Stimulated activated CD8-positive, alpha-beta memory T cell treated with anti-CD3 and anti-CD28 coated beads, Interleukin-7, amount 100 ng/mL, for 48 hours (primary cell): ENCODE measurements at regions not wholly inside any gene's neighbourhood (a gene's known extent, or its start where the extent isn't known, plus 50 kb on each side); places are given as distances from the start of the nearest gene placed in this dataset.

ENCODE experiments used
- DNase-seq, 2 donors: peaks; one replicate each; pipeline ENCODE4 v3.0.0-alpha.2; 2020; ENCODE audit warnings: low read depth in 1 of 2; ENCODE audit errors: extremely low read depth in 1 of 2

DNA sequence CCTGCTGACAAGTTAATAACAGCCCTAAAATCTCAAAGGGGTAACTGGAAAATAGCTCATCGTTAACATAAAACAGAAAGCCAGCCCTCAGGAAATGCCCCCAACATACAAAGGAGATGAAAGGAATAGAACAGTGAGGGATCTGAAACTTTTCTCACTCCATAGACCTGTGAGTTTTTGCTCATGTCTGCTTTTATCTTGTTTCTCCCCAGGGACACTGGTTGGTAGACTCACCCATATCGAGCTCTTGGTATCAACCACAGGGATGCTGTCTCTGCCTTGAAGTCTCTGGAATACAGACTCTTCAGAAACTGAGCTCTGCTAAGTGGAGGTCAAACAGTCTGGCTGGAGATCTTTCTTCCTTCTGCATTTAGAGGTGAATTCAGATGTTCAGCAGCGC is 77.4 kb upstream of the CAMK1G start:
- no peak for DNase-seq

DNA sequence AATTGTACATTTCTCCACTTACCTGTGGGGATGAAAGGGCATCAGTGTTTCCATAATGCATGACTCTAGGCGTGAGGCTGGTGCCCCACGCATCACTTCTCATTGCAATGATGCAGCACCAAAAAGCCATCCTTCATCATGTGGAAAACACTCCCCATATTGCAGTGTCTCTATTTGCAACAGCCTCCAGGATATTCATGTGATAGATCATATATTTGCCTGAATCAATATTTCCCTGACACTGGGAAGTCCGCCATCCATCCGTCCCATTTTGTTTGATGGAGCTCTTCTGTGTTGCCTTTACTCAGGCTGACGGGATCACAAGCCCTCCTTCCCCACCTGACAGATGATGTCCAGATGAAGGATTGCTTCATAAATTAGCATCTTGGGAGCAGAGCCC is 74.5 kb upstream of the CAMK1G start:
- no peak for DNase-seq

DNA sequence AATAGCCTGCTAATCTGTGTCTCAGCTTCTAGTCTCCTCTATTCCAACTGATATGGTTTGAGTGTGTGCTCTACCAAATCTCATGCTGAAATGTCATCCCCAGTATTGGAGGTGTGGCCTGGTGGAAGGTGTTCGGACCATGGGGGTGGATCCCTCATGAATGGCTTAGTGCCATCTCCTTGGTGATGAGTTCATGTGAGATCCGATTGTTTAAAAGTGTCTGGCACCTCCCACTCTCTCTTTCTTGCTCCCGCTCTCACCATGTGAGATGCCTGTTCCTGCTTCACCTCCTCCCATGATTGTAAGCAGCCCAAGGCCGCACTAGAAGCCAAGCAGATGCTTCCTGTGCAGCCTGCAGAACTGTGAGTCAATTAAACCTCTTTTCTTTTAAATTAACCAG is 73.5 kb upstream of the CAMK1G start:
- DNase-seq: no peak

DNA sequence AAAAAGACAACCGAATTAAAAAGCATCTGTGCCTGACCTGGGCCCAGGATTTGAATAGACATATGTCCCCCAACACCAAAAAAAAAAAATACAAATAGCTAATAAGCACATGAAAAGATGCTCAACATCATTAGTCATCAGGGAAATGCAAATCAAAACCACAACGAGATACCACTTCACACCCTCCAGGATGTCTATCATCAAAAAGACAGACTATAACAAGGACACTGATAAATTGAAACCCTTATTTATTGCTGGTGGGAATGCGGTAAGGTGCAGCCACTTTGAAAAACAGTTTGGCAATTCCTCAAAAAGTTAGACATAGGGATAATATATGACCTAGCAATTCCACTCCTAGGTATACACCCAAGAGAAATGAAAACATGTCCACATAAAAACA is 72.3 kb upstream of the CAMK1G start:
- no peak for DNase-seq

DNA sequence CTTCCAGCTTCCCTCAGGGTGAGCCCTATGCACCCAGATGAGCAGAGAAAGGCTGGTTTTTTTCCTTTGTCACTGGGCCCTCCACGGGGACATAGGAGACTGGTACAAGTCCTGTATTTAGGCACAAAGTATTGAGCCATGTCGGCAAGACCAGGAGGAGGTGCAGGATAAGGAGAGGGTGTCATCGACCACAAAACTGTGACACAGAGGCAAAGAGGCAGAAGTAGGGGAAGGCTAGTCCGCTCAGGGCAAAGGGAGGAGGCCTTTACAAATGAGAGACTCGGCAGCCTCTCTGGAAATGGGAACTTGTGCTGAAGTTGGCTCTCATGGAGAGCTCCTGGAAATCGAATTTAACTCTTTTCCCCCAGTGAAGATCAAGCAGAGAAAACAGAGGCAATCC is 70.7 kb upstream of the CAMK1G start:
- no peak for DNase-seq

DNA sequence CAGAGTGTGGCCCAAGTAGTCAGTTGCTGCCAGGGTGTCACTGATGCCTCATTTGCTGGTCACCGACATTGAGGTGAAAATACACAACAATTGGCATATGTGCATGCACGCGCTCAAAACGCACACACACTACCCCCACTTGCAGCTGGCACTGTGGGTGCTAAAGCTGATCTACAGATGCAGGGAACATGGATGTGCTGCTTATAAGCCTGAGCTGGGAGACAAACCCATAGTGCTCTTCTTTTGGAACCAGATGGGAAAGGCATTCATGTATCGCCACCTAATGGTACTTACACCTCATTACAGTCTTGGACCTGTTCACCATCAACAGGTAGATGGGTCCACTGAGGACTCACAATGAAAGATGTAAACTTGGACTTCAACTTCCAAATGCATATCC is 70.3 kb upstream of the CAMK1G start:
- no peak for DNase-seq

DNA sequence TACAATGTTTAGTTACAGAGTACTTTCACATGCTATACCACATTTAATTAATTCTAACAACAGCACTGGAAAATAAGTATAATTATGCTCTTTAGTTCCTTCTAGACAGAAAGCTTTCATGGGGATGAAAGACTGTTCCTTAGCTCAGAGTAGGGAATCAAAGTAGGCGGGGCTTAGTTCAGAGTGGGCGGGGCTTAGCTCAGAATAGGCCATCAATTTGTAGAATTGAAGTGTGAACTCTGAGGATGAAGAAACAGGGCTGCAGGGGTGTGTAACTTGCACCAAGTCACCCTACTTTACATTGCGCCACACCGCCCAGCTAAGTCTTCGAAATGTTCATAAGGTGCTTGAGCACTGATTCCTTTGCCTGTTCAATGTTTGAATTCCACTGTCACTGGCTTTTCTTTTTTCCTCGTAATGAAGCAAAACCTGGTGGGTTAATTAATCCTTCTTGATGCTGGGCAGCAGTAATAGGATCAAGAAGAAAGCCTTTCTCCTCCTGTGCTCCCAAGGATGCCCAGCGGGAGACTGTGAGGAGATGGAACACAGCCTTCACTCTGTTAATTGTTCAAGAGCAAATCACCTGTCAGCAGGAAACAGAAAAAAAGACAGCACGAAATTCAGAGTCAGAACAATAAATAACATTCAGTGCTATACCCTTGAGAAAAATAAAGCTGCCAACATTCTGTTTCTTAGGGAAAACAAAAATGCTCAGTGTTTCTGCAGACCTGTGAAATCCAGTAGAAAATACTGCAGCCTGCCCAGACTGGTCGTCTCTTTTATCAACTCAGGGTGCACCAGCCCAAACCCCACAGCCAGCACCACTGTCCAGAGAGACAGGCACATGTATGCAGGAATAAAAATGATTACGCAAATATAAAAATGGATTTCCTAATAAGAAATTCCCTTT is 66.5 kb upstream of the CAMK1G start:
- no peak for DNase-seq

DNA sequence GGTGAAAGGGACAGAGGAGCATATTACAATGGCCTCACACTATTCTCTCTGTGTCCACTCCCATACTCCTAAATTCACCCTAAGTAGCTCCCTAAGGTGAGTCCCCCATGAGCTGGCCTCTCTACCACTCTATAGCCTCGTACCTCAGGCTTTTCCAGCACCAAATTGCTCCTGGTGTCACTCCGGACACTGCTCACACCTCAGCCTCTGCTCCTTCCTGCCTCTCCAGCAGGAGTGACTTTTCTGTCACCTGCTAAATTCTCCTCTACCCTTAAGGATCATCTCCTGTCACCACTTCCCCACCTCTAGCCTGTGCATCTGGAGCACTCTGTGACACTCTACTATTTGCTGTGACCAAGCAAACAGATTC is 65.8 kb upstream of the CAMK1G start:
- no peak for DNase-seq

DNA sequence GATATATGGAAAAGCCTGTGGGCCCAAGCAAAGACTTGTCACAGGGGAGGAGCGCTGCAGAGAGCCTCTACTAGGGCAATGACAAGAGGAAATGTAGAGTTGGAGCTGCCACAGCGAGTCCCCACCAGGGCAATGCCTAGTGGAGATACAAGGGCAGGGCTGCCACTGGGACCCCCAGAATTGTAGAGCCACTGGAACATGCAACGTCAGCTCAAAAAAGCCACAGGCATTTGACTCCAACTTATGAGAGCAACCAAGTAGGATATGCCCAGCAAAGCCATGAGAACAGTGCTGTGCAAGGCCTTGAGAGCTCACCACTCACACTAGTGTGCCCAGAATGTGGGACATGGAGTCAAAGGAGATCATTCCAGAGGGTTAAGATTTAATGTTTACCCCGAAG is 63.7 kb upstream of the CAMK1G start:
- no peak for DNase-seq

DNA sequence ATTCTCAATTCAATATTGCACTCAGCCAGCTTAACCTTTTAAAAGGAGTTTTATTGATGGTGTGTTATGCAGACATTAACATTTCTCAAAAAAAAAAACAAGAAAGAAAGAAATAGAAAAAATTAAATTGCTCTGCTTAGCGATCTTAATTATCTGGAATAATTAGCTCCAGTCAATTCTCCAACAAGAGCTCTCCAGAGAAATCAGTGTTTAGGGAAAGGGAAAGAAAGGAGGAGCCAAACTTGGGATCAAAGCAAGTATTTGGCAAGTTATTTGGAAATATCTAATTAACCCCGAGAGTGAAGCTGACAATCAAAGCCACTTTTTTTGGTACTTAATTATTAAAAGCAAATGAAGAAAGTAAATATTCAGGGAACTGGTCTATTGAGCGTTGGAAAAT is 60.7 kb upstream of the CAMK1G start:
- no peak for DNase-seq

DNA sequence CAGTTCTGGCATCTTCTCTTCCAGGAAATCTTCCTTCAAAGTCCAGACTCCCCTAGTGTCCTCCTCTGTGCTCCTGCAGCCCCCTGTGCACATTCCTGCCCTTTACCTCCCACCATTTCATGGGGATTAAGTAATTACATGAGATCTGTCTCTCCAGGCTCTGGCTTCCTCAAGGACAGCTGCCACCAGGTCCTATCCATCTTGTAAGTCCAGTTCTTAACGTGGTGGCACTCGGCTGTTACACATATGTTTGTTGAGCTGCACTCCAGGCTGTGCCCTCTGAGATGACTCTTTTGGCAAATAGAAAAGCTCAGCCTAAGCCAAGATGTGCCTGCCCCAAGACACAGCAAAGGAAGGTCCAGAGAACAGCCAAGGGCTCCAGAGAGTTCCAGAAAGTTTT is 57.4 kb upstream of the CAMK1G start:
- no peak for DNase-seq

DNA sequence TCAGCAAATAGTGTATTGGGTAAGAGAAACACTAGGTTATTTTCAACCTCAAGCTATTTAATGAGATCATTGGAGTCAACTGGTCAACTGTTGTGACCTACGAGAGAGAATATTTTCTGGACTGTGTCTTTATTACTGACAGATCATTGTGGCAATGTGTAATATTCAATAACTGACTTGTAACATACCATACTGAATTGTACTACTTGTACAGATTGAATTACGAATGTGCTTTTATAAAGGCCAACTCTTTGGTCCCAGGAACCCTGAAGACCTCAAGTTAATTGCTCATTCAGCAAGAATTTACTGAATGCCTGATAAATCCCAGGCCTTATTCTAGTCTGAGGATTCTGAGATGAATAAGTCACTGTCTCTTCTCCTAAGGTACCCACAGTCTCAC is 56.1 kb upstream of the CAMK1G start:
- DNase-seq: no peak

DNA sequence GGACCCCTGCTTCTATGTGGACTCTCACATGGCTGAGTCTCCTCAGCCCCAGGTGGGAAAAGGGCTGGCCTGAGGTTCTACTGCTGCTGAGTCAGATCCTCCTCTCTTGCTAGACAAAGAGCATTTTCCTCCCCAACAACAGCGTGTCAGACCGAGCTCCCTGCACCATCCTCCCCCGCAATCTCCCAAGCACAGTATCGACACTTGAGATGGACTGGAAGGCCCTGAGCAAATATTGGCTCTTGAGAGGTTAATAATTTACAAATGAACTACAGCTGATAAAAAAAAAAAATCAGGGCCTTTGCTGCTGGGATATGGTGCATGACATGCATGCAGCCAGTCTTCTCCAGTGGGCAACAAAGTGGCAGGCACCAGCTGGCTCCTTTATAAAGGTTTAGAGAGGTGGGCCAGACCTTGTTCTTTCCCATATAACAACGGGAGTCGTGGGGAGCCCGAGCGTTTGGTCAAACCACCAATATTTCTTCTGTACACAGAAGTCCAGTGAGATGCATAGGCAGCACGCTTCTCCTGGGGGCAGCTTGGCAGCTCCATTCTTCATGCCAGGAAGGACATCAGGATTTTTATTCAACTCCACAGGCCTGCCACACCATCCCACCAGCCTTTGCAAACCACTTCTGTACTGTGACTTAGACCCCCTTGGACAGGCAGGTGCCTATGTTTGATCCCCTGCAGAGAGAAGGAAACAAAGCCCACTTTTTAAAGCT is 55.4 kb upstream of the CAMK1G start:
- no peak for DNase-seq

DNA sequence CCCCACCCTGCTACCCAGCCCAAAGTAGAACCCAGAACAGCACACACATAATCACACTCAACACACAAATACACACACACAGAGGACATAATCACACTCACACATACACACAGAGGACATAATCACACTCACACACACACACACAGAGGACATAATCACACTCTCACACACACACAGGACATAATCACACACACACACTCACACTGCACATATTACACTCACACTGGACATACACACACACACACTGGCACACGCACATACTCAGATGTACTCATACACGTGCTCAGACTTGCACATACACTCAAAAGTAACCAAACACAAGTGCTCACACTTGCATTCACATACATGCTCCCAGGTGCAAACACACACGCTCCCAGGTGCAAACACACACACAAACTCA is 54.3 kb upstream of the CAMK1G start:
- DNase-seq: no peak

DNA sequence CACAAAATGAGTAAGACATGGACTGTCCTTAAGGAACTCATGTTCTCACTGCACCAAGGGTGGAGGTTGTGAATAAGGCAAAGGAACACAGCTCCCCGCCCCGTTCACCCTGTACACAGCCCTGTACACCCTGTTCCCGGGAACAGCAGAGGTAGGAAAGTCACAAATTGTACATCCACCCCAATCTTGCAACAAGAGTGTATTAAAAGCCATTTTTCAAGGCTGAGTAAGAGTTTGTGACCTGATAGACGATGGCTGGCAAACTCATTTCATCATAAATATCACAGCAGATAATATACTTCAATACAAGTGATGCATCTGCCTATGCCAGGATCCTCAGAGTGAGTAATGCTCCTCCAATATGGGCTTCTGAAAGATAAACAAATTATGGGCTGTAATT is 52.5 kb upstream of the CAMK1G start:
- no peak for DNase-seq

DNA sequence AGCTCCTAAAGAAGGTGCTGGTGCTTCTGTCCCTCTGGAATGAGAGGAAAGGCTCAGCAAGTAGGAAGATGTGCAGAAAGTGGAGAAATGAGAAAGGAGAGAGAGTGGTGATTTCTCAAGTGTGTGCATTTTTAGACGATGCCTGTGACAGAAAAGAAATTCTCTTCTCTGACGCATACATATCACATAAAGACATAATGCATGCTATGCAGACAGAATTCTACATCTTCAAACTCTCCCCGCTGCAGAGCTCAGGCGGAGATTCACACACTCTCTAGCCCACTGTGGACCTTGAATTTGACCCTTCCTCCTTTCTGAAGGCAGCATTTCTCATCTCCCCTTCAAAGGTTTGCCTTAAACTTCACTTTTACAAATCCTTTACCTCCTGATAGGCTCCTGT is 52.0 kb upstream of the CAMK1G start:
- no peak for DNase-seq
